Testis (tissue), 2 donors: ENCODE measurements at regions not wholly inside any gene's neighbourhood (a gene's known extent, or its start where the extent isn't known, plus 50 kb on each side); places are given as distances from the start of the nearest gene placed in this dataset.

Experiments used
- POLR2A ChIP-seq: fragments of 450-650 bp; IDR thresholded peaks from one replicate; pipeline ENCODE4 v1.6.1; 2017; ENCODE audit warnings: antibody characterized with exemption, mild to moderate bottlenecking, moderate library complexity
- TF ChIP-seq, protein P1 (sequence below), 3 experiments: fragments of 450-650 bp in 2 of 3; fragments of 200-600 bp in 1 of 3; sonication (generic) in 1 of 3; IDR thresholded peaks; one replicate each; pipeline ENCODE4 v1.5.1; 2016 to 2019; ENCODE audit warnings: antibody characterized with exemption in 3 of 3, mild to moderate bottlenecking in 2 of 3, moderate library complexity in 1 of 3

DNA sequence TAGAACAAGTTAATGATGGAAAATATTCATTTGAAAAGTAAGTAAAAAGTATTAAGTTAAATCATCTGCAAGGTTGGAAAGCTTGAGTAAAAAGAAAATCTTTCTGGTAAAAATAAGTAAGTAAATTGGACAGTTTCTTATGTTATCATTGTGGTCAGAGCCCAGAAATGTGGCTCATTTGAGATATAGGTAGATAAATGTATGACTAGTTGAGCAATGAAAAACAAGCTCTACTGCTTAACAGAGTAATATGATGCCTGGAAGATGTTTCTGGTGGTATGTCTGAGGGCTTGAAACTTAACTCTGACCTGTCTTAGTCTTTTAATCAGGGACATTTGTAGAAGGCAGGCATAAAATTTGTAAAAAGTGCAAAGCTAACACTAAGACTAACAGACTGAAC is 444.0 kb downstream of the MFSD1 start:
- TF ChIP-seq, protein P1, sequence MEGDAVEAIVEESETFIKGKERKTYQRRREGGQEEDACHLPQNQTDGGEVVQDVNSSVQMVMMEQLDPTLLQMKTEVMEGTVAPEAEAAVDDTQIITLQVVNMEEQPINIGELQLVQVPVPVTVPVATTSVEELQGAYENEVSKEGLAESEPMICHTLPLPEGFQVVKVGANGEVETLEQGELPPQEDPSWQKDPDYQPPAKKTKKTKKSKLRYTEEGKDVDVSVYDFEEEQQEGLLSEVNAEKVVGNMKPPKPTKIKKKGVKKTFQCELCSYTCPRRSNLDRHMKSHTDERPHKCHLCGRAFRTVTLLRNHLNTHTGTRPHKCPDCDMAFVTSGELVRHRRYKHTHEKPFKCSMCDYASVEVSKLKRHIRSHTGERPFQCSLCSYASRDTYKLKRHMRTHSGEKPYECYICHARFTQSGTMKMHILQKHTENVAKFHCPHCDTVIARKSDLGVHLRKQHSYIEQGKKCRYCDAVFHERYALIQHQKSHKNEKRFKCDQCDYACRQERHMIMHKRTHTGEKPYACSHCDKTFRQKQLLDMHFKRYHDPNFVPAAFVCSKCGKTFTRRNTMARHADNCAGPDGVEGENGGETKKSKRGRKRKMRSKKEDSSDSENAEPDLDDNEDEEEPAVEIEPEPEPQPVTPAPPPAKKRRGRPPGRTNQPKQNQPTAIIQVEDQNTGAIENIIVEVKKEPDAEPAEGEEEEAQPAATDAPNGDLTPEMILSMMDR (IDR thresholded peaks at IDR 0.05), result no peak
- no peak for TF ChIP-seq POLR2A
